H9 (cell line): ENCODE measurements at regions not wholly inside any gene's neighbourhood (a gene's known extent, or its start where the extent isn't known, plus 50 kb on each side); places are given as distances from the start of the nearest gene placed in this dataset.

Experiments used
- DNase-seq: peaks from one replicate; pipeline ENCODE4 v3.0.0-alpha.2; 2017
- H2AFZ ChIP-seq: one replicate; pipeline ENCODE4 v1.6.1; 2013; ENCODE audit warnings: mild to moderate bottlenecking, low read length, control low read depth, moderate library complexity
- H2AK5ac ChIP-seq: 2 replicates; pipeline ENCODE4 v1.6.1; 2013; ENCODE audit warnings: low read length, control low read depth, mixed read lengths; ENCODE audit not compliant: insufficient read length
- H2BK120ac ChIP-seq: one replicate; pipeline ENCODE4 v1.6.1; 2013; ENCODE audit warnings: low read depth, mild to moderate bottlenecking, low read length, control low read depth, inconsistent platforms; ENCODE audit not compliant: poor library complexity, severe bottlenecking
- H2BK12ac ChIP-seq: 2 replicates; pipeline ENCODE4 v1.6.1; 2013; ENCODE audit warnings: low read length, control low read depth, mixed read lengths, low read depth; ENCODE audit not compliant: insufficient read length
- H2BK15ac ChIP-seq: 2 replicates; pipeline ENCODE4 v1.6.1; 2013; ENCODE audit warnings: low read depth, low read length, control low read depth
- H2BK20ac ChIP-seq: one replicate; pipeline ENCODE4 v1.6.1; 2013; ENCODE audit warnings: low read depth, mild to moderate bottlenecking, low read length, control low read depth, inconsistent platforms; ENCODE audit not compliant: poor library complexity, severe bottlenecking
- H2BK5ac ChIP-seq: 2 replicates; pipeline ENCODE4 v1.6.1; 2013; ENCODE audit warnings: low read length, control low read depth, mixed read lengths; ENCODE audit not compliant: insufficient read length
- H3K14ac ChIP-seq: 2 replicates; pipeline ENCODE4 v1.6.1; 2013; ENCODE audit warnings: low read length, control low read depth; ENCODE audit not compliant: insufficient read depth
- H3K18ac ChIP-seq: 2 replicates; pipeline ENCODE4 v1.6.1; 2013; ENCODE audit warnings: low read depth, mild to moderate bottlenecking, mixed read lengths, low read length, control low read depth; ENCODE audit not compliant: insufficient read length
- H3K23ac ChIP-seq: 2 replicates; pipeline ENCODE4 v1.6.1; 2013; ENCODE audit warnings: low read length, control low read depth, mixed read lengths, low read depth; ENCODE audit not compliant: insufficient read length
- H3K23me2 ChIP-seq: 2 replicates; pipeline ENCODE4 v1.6.1; 2013; ENCODE audit warnings: low read depth, mild to moderate bottlenecking, mixed read lengths, low read length, control low read depth; ENCODE audit not compliant: insufficient read length, poor library complexity, severe bottlenecking
- H3K27ac ChIP-seq: 2 replicates; pipeline ENCODE4 v1.5.1; 2013; ENCODE audit warnings: low read length, control low read depth, mixed read lengths, low read depth; ENCODE audit not compliant: insufficient read length
- H3K27me3 ChIP-seq: 2 replicates; pipeline ENCODE4 v1.6.1; 2013; ENCODE audit warnings: low read length, control low read depth, inconsistent platforms; ENCODE audit not compliant: insufficient read depth
- H3K4ac ChIP-seq: 2 replicates; pipeline ENCODE4 v1.6.1; 2013; ENCODE audit warnings: low read depth, mild to moderate bottlenecking, control low read depth, inconsistent platforms, low read length, moderate library complexity
- H3K4me1 ChIP-seq: 2 replicates; pipeline ENCODE4 v1.6.1; 2013; ENCODE audit warnings: low read length, control low read depth, inconsistent platforms; ENCODE audit not compliant: insufficient read depth
- H3K4me2 ChIP-seq: 2 replicates; pipeline ENCODE4 v1.6.1; 2013; ENCODE audit warnings: low read length, control low read depth, mixed read lengths; ENCODE audit not compliant: insufficient read length, insufficient read depth
- H3K56ac ChIP-seq: 2 replicates; pipeline ENCODE4 v1.6.1; 2013; ENCODE audit warnings: low read depth, mild to moderate bottlenecking, mixed read lengths, low read length, control low read depth; ENCODE audit not compliant: insufficient read length
- H3K79me1 ChIP-seq: 2 replicates; pipeline ENCODE4 v1.6.1; 2013; ENCODE audit warnings: low read depth, mild to moderate bottlenecking, moderate library complexity, low read length, control low read depth, inconsistent platforms; ENCODE audit not compliant: insufficient read depth, poor library complexity, severe bottlenecking
- H3K79me2 ChIP-seq: 2 replicates; pipeline ENCODE4 v1.6.1; 2013; ENCODE audit warnings: low read length, control low read depth, inconsistent platforms; ENCODE audit not compliant: insufficient read depth
- H3K9ac ChIP-seq: 2 replicates; pipeline ENCODE4 v1.6.1; 2013; ENCODE audit warnings: low read length, control low read depth, mixed read lengths; ENCODE audit not compliant: insufficient read length; ENCODE audit errors: extremely low read depth
- H3K9me3 ChIP-seq: one replicate; pipeline ENCODE4 v1.6.1; 2013; ENCODE audit warnings: low read depth, low read length, inconsistent platforms; ENCODE audit not compliant: control insufficient read depth
- H3T11ph ChIP-seq: one replicate; pipeline ENCODE4 v1.6.1; 2013; ENCODE audit warnings: mild to moderate bottlenecking, low read length, control low read depth, inconsistent platforms
- H4K20me1 ChIP-seq: one replicate; pipeline ENCODE4 v1.6.1; 2013; ENCODE audit not compliant: control insufficient read depth, insufficient read length, insufficient read depth
- H4K5ac ChIP-seq: 2 replicates; pipeline ENCODE4 v1.6.1; 2013; ENCODE audit warnings: low read depth, mild to moderate bottlenecking, mixed read lengths, low read length, control low read depth; ENCODE audit not compliant: insufficient read length
- H4K8ac ChIP-seq: replicated peaks from 2 replicates; pipeline ENCODE4 v1.6.1; 2013; ENCODE audit warnings: low read length, control low read depth, mixed read lengths, low read depth; ENCODE audit not compliant: insufficient read length
- H4K91ac ChIP-seq: 2 replicates; pipeline ENCODE4 v1.6.1; 2013; ENCODE audit warnings: low read depth, mild to moderate bottlenecking, moderate library complexity, mixed read lengths, low read length, control low read depth; ENCODE audit not compliant: insufficient read length
- H3K27ac Mint-ChIP-seq, 3 experiments: 2 replicates in 2 of 3; 3 replicates in 1 of 3; pipeline ENCODE4 v1.8.0; 2020 to 2021; ENCODE audit warnings: mixed read lengths in 3 of 3, mild to moderate bottlenecking in 1 of 3, moderate library complexity in 1 of 3
- H3K27me3 Mint-ChIP-seq: 2 replicates; pipeline ENCODE4 v1.8.0; 2021; ENCODE audit warnings: low read depth, mild to moderate bottlenecking, moderate library complexity, mixed read lengths
- H3K36me3 Mint-ChIP-seq, 3 experiments: 2 replicates in 2 of 3; 3 replicates in 1 of 3; pipeline ENCODE4 v1.8.0; 2020 to 2021; ENCODE audit warnings: low read depth in 3 of 3, mixed read lengths in 3 of 3; ENCODE audit not compliant: insufficient read depth in 1 of 3
- H3K4me1 Mint-ChIP-seq, 2 experiments: 2 replicates each; pipeline ENCODE4 v1.8.0; 2020; ENCODE audit warnings: mixed read lengths in 2 of 2
- H3K4me3 Mint-ChIP-seq, 2 experiments: 2 replicates in 1 of 2; 3 replicates in 1 of 2; pipeline ENCODE4 v1.8.0; 2020 to 2021; ENCODE audit warnings: mild to moderate bottlenecking in 2 of 2, mixed read lengths in 2 of 2, moderate library complexity in 1 of 2
- H3K9me3 Mint-ChIP-seq, 2 experiments: 2 replicates in 1 of 2; 3 replicates in 1 of 2; pipeline ENCODE4 v1.8.0; 2020; ENCODE audit warnings: mild to moderate bottlenecking in 2 of 2, mixed read lengths in 2 of 2, moderate library complexity in 1 of 2
- CTCF ChIP-seq: fragments of 200-600 bp; sonication (generic); conservative IDR thresholded peaks from 3 replicates; pipeline ENCODE4 v1.8.0; 2021; ENCODE audit warnings: antibody characterized with exemption, mild to moderate bottlenecking
- WGBS: extraction: QIAGEN DNeasy Blood & Tissue Kit; methylation state at CpG from one replicate; pipeline ENCODE4 v1.1.7; 2013; ENCODE audit warnings: missing lambda C conversion rate, low lambda C conversion rate, mixed read lengths; ENCODE audit not compliant: insufficient read length; ENCODE audit errors: extremely low coverage; 5-methylcytosine and 5-hydroxymethylcytosine counted together

DNA sequence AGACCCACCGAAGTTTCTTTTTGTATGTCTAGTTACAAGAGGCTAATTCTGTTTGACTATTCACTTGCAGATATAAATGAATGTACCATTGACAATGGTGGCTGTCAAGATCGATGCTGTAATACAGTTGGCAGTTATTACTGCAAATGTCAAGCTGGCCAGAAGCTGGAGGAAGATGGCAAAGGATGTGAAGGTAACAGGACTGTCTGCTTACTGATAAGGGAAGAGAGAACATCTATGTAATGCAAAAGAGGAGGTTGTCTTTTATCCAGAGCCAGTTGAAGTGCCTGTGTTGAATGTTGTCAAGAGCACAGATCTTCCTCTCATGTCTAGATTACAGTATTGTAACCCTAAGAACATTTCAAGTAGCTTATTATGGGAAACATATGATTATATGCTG, 549.5 kb upstream of the GOLIM4 start:
- Histone ChIP-seq H3K56ac (no peak overlapping the region), H3K9me3 (no peaks in the 10 kb centered on the region), H4K91ac (no peak overlapping the region), H2AK5ac (no peak overlapping the region), H3K79me1 (no peaks in the 10 kb centered on the region), H2BK120ac (no peak overlapping the region), H2AFZ (no peak overlapping the region), H2BK12ac (no peak overlapping the region), H3K23ac (no peak overlapping the region), H4K8ac (no peak overlapping the region), H3K23me2 (no peaks in the 10 kb centered on the region), H4K5ac (no peak overlapping the region), H2BK5ac (no peak overlapping the region), H3K27ac (no peak overlapping the region), H3K79me2 (no peaks in the 10 kb centered on the region), H3K4me1 (no peaks in the 10 kb centered on the region; the same call in 1 of the 2 replicates), H3K9ac (no peak overlapping the region), H3K18ac (no peak overlapping the region), H3T11ph (no peak overlapping the region), H3K4ac (no peak overlapping the region), H3K14ac (no peak overlapping the region), H3K4me2 (no peak overlapping the region), H2BK20ac (no peak overlapping the region), H4K20me1 (no peaks in the 10 kb centered on the region), H3K27me3 (no peaks in the 10 kb centered on the region), H2BK15ac (no peak overlapping the region)
- no peak for DNase-seq
- Mint-ChIP-seq H3K27me3 (no peaks in the 10 kb centered on the region), H3K9me3 (no peaks in the 10 kb centered on the region; a peak in 1 of 5 replicates), H3K4me1 (peaks cover 4 to 7% of the 10 kb centered on the region in 2 experiments; a peak in 3 of 4 replicates), H3K4me3 (no peak overlapping the region), H3K36me3 (no peaks in the 10 kb centered on the region), H3K27ac (no peak overlapping the region)
- WGBS, result no CpG with 5 or more reads among the region's 2 CpGs
- no peak for TF ChIP-seq CTCF
